Lower leg skin (tissue), 3 donors: ENCODE measurements at regions not wholly inside any gene's neighbourhood (a gene's known extent, or its start where the extent isn't known, plus 50 kb on each side); places are given as distances from the start of the nearest gene placed in this dataset.

Experiments used
- POLR2A ChIP-seq, 2 donors: fragments of 450-650 bp; IDR thresholded peaks; one replicate each; pipeline ENCODE4 v1.6.1; 2016 to 2017; ENCODE audit warnings: antibody characterized with exemption in 2 of 2, mild to moderate bottlenecking in 1 of 2, moderate library complexity in 1 of 2
- TF ChIP-seq, protein P1 (sequence below), 3 donors: fragments of 450-650 bp; IDR thresholded peaks; one replicate each; pipeline ENCODE4 v1.5.1; 2016; ENCODE audit warnings: antibody characterized with exemption in 3 of 3, mild to moderate bottlenecking in 3 of 3, moderate library complexity in 2 of 3

DNA sequence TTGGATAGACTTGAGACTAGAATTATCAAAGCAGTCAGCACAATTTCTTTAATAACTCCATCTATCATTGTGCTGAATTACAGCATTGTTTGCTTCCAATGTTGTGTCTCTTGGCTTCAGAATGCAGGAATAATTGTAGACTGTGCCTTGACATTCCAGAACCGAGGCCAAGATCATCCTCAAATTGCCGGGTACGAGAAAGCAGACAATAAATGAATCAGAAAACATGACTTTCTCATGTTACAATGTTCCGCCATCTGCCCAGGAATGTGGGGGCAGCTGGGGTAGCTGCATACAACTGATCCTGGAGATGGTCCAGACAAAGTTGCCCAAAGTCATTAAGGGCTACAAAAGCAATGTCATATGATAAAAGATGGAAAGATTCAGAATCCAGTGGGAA is 206.2 kb upstream of the SGCD start:
- TF ChIP-seq, protein P1, sequence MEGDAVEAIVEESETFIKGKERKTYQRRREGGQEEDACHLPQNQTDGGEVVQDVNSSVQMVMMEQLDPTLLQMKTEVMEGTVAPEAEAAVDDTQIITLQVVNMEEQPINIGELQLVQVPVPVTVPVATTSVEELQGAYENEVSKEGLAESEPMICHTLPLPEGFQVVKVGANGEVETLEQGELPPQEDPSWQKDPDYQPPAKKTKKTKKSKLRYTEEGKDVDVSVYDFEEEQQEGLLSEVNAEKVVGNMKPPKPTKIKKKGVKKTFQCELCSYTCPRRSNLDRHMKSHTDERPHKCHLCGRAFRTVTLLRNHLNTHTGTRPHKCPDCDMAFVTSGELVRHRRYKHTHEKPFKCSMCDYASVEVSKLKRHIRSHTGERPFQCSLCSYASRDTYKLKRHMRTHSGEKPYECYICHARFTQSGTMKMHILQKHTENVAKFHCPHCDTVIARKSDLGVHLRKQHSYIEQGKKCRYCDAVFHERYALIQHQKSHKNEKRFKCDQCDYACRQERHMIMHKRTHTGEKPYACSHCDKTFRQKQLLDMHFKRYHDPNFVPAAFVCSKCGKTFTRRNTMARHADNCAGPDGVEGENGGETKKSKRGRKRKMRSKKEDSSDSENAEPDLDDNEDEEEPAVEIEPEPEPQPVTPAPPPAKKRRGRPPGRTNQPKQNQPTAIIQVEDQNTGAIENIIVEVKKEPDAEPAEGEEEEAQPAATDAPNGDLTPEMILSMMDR (IDR thresholded peaks at IDR 0.05): no peak
- no peak for TF ChIP-seq POLR2A (IDR thresholded peaks at IDR 0.05)
